GM21529 (cell line): ENCODE measurements at regions not wholly inside any gene's neighbourhood (a gene's known extent, or its start where the extent isn't known, plus 50 kb on each side); places are given as distances from the start of the nearest gene placed in this dataset.
"Not testable (repeated sequence)": the region's sequence is repeated elsewhere in the genome, so short reads cannot be mapped to it uniquely, and the experiment has no call there.

ENCODE experiments used
- ATAC-seq: cut with Tn5 transposase; IDR thresholded peaks from one replicate; pipeline ENCODE4 v1.9.1; 2021; ENCODE audit not compliant: unreplicated experiment

GRCh38 chr16:86861270-86861858, 283.0 kb downstream of the FOXL1 start:
- ATAC-seq = not testable (repeated sequence)

- ATAC-seq = no peak
Observed at GRCh38 chr16:86862595-86863280, 284.4 kb downstream of the FOXL1 start.

- no peak for ATAC-seq
Observed at GRCh38 chr16:86863609-86864008, 285.3 kb downstream of the FOXL1 start.

- no peak for ATAC-seq
Observed at GRCh38 chr16:86864586-86864985, 286.2 kb downstream of the FOXL1 start.

- no peak for ATAC-seq
Observed at GRCh38 chr16:86865851-86866662, 287.7 kb downstream of the FOXL1 start.

- ATAC-seq = no peak
Observed at GRCh38 chr16:86866986-86867722, 288.8 kb downstream of the FOXL1 start.

- ATAC-seq = no peak
Observed at GRCh38 chr16:86868070-86868469, 289.7 kb downstream of the FOXL1 start.

- ATAC-seq = no peak
Observed at GRCh38 chr16:86868786-86869185, 290.4 kb downstream of the FOXL1 start.

- no peak for ATAC-seq
Observed at GRCh38 chr16:86869288-86870022, 291.1 kb downstream of the FOXL1 start.

- ATAC-seq = no peak
Observed at GRCh38 chr16:86870380-86870779, 292.0 kb downstream of the FOXL1 start.

GRCh38 chr16:86872131-86872530, 293.8 kb downstream of the FOXL1 start:
- ATAC-seq = no peak

GRCh38 chr16:86872833-86873232, 294.5 kb downstream of the FOXL1 start:
- no peak for ATAC-seq

GRCh38 chr16:86874141-86874540, 295.8 kb downstream of the FOXL1 start:
- ATAC-seq = no peak

GRCh38 chr16:86876499-86876898, 298.1 kb downstream of the FOXL1 start:
- ATAC-seq = no peak

- ATAC-seq = no peak
Observed at GRCh38 chr16:86877108-86877507, 298.8 kb downstream of the FOXL1 start.

- no peak for ATAC-seq
Observed at GRCh38 chr16:86877835-86878234, 299.5 kb downstream of the FOXL1 start.

- no peak for ATAC-seq
Observed at GRCh38 chr16:86878236-86879080, 300.1 kb downstream of the FOXL1 start.

- no peak for ATAC-seq
Observed at GRCh38 chr16:86879268-86879667, 300.9 kb downstream of the FOXL1 start.

- ATAC-seq = no peak
Observed at GRCh38 chr16:86880316-86881117, 302.2 kb downstream of the FOXL1 start.
